HuH-7 (cell line): ENCODE measurements at regions not wholly inside any gene's neighbourhood (a gene's known extent, or its start where the extent isn't known, plus 50 kb on each side); places are given as distances from the start of the nearest gene placed in this dataset.
"Not testable (repeated sequence)": the region's sequence is repeated elsewhere in the genome, so short reads cannot be mapped to it uniquely, and the experiment has no call there.

Source experiments
- DNase-seq: peaks from one replicate; pipeline ENCODE4 v3.0.0; 2011; ENCODE audit warnings: low spot score

GRCh38 chr12:68552605-68553195 is 58.0 kb upstream of the RAP1B start:
- DNase-seq: not testable (repeated sequence)

GRCh38 chr12:68557011-68557730 is 53.5 kb upstream of the RAP1B start:
- DNase-seq: no peak

- DNase-seq: no peak
Measured at GRCh38 chr12:68559246-68559645, 51.5 kb upstream of the RAP1B start.

- DNase-seq: no peak
Measured at GRCh38 chr12:68559984-68560850, 50.5 kb upstream of the RAP1B start.

GRCh38 chr12:68560851-68561422 is 49.8 kb upstream of the RAP1B start:
- DNase-seq: no peak
